ENCODE measurements at regions not wholly inside any gene's neighbourhood (a gene's known extent, or its start where the extent isn't known, plus 50 kb on each side); places are given as distances from the start of the nearest gene placed in this dataset.

- TF ChIP-seq CTCF (IDR thresholded peaks at IDR 0.05; ENCODE audit: low read depth, low read length, missing input control), result no peak
- TF ChIP-seq ZBTB33 (IDR thresholded peaks at IDR 0.05), result no peak
- TF ChIP-seq REST (IDR thresholded peaks at IDR 0.05), result no peak
- no peak for TF ChIP-seq RAD21 (IDR thresholded peaks at IDR 0.05)
- no peak for TF ChIP-seq MAX (IDR thresholded peaks at IDR 0.05)
- no peak for TF ChIP-seq TAF1 (conservative IDR thresholded peaks at IDR 0.05)
Observed at GRCh38 chr18:46372670-46373069, 268.5 kb downstream of the HAUS1 start.

Measured in liver (tissue), 3 donors.